GM21381 (cell line): ENCODE measurements at regions not wholly inside any gene's neighbourhood (a gene's known extent, or its start where the extent isn't known, plus 50 kb on each side); places are given as distances from the start of the nearest gene placed in this dataset.

Experiments
- ATAC-seq: cut with Tn5 transposase; IDR thresholded peaks from one replicate; pipeline ENCODE4 v1.9.1; 2021; ENCODE audit warnings: mild to moderate bottlenecking, moderate library complexity; ENCODE audit not compliant: unreplicated experiment

DNA sequence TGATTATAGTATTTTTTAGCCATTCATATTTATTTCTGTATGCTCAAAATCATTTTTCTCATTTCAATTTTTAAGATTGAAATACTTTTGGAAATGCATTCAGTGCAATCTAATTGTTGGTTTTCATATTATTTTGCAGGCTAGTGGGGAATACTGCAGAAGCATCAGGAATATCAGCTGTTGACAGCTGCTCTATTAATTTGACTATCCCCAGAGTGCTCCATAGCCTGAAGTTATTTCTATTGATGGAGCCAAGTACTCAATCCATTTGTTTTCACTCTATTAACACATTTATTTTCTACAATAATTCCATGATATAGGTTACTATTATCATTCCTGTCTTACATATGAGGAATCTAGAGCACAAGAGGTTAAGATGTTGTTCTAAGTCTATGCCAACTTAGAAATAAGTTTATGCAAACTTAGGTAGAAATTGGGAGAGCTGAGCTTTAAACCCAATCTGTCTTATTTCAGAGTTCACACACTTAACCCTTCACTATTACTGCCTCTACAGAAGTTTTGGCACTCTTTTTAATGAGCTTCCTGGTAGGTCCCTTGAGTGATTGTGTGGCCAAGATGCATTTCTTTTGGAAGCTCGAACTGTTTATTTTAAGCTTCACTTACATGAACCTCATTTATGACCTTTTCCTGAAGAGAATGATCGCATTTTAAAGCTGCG lies 65.6 kb upstream of the PCDH18 start:
- no peak for ATAC-seq

DNA sequence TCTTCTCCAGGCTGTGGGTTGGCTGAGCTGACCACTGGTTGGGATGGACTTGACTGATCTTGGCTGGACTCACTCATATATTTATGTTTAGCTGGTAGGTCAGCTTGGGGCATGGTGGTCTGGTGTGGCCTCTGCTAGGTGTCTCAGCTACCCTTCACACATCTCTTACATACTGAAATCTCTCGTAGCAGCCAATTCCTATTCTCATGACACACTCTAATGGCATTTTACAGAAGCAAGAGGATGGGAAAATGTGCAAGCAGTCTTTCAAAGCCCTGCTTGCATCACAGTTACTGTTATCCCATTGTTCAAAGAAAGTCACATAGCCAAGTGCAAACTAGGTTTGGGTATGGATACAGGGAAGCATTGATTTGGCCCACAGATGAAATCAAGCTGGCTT lies 55.5 kb upstream of the PCDH18 start:
- no peak for ATAC-seq

DNA sequence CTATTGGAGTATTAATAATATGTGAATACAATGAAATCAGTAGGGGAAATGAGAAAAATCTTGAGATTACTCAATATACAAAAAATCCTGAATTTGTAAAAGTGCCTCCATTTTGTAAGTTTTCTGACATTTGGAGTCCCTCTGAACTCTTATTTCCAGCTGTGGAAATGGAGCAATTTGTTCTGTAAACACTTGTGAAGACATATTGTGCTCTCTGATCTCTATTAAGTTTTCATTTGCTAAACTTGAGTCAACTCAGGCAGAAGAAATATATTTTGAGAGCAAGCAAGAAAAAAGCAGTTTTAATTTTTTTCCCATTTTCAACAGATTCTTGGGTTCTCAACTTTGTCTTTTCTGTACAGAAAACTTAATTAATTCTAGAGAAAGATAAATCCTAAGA lies 51.4 kb upstream of the PCDH18 start:
- ATAC-seq, result no peak
